ENCODE measurements at regions not wholly inside any gene's neighbourhood (a gene's known extent, or its start where the extent isn't known, plus 50 kb on each side); places are given as distances from the start of the nearest gene placed in this dataset.
"Not testable (repeated sequence)": the region's sequence is repeated elsewhere in the genome, so short reads cannot be mapped to it uniquely, and the experiment has no call there.

GRCh38 chr4:9110700-9111099, 59.5 kb upstream of the FAM90A26 start:
- not testable (repeated sequence) for ATAC-seq; DNase-seq; H3K4me1 Mint-ChIP-seq; H3K27me3 Mint-ChIP-seq; H3K36me3 Mint-ChIP-seq (ENCODE audit: low read depth); H3K27ac Mint-ChIP-seq; H3K4me3 Mint-ChIP-seq; H3K9me3 Mint-ChIP-seq

GRCh38 chr4:9103148-9103524, 67.1 kb upstream of the FAM90A26 start:
- not testable (repeated sequence) for H3K9me3 Mint-ChIP-seq; H3K4me3 Mint-ChIP-seq; DNase-seq; H3K36me3 Mint-ChIP-seq (ENCODE audit: low read depth); H3K4me1 Mint-ChIP-seq; ATAC-seq; H3K27ac Mint-ChIP-seq; H3K27me3 Mint-ChIP-seq

GRCh38 chr4:9102471-9103147, 67.6 kb upstream of the FAM90A26 start:
- H3K9me3 Mint-ChIP-seq; H3K36me3 Mint-ChIP-seq (ENCODE audit: low read depth): not testable (repeated sequence)

GRCh38 chr4:9096330-9096729, 73.9 kb upstream of the FAM90A26 start:
- H3K27ac Mint-ChIP-seq = not testable (repeated sequence)

More at GRCh38 chr4:9102471-9103147, 67.6 kb upstream of the FAM90A26 start:
- not testable (repeated sequence) for H3K27ac Mint-ChIP-seq, DNase-seq, H3K27me3 Mint-ChIP-seq, H3K4me1 Mint-ChIP-seq, ATAC-seq, H3K4me3 Mint-ChIP-seq

DNA sequence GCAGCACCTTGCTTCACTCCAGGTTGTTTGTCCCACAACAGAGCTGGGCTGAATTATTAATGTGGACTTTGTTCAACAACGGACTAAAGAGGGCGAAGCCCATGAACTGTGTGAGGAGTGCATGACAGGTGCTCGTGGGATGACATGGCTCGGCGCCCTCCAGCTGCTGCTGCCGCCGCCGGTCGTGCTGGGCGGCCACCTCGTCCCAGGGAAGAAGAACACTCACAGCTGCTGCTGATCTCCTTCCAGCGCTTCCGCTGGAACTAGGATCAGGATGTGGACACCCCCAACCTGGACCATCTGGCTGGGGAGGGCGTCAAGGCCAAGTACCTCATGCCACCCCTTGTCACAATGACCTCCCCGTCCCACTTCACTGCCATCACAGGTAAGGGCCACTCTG, 91.4 kb upstream of the FAM90A26 start:
- DNase-seq = not testable (repeated sequence)

More at GRCh38 chr4:9096330-9096729, 73.9 kb upstream of the FAM90A26 start:
- ATAC-seq; H3K4me1 Mint-ChIP-seq; H3K4me3 Mint-ChIP-seq; H3K36me3 Mint-ChIP-seq (ENCODE audit: low read depth); DNase-seq; H3K27me3 Mint-ChIP-seq: not testable (repeated sequence)
- peaks cover 33% of the 10 kb centered on the region for H3K9me3 Mint-ChIP-seq

DNA sequence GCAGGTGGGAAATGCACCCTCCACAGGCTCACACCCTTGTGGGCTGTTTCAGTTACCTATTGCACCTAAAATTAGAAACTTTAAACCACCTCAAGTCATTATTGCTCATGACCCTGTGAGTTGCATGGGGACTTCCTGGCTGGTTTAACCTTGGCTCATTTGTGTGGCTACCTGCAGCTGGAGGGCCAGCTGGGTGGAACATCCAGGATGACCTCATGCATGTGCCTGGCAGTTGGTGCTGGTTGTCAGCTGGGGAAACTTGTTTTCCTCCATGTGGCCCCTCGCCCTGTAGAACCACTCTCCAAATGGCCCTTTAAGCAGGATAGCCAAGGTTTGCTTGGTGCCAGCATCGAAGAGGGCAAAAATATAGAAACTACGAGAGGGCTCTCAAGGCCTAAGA, 93.2 kb upstream of the FAM90A26 start:
- not testable (repeated sequence) for H3K27me3 Mint-ChIP-seq; H3K36me3 Mint-ChIP-seq (ENCODE audit: low read depth); H3K4me3 Mint-ChIP-seq; H3K27ac Mint-ChIP-seq; DNase-seq; H3K4me1 Mint-ChIP-seq; ATAC-seq; H3K9me3 Mint-ChIP-seq

More for the DNA sequence above, 91.4 kb upstream of the FAM90A26 start:
- not testable (repeated sequence) for ATAC-seq; H3K36me3 Mint-ChIP-seq (ENCODE audit: low read depth); H3K27me3 Mint-ChIP-seq; H3K9me3 Mint-ChIP-seq; H3K4me3 Mint-ChIP-seq; H3K4me1 Mint-ChIP-seq; H3K27ac Mint-ChIP-seq

- not testable (repeated sequence) for ATAC-seq; H3K4me3 Mint-ChIP-seq; H3K4me1 Mint-ChIP-seq; H3K9me3 Mint-ChIP-seq; DNase-seq; H3K27me3 Mint-ChIP-seq; H3K36me3 Mint-ChIP-seq (ENCODE audit: low read depth); H3K27ac Mint-ChIP-seq
These were observed 93.7 kb upstream of the FAM90A26 start for GRCh38 chr4:9076486-9076885.

- ATAC-seq; H3K27ac Mint-ChIP-seq; H3K9me3 Mint-ChIP-seq; H3K4me1 Mint-ChIP-seq; H3K36me3 Mint-ChIP-seq (ENCODE audit: low read depth); DNase-seq; H3K27me3 Mint-ChIP-seq; H3K4me3 Mint-ChIP-seq: not testable (repeated sequence)
These were observed 96.8 kb upstream of the FAM90A26 start for GRCh38 chr4:9073371-9073770.

- H3K27ac Mint-ChIP-seq; DNase-seq; ATAC-seq; H3K4me1 Mint-ChIP-seq; H3K9me3 Mint-ChIP-seq; H3K27me3 Mint-ChIP-seq; H3K4me3 Mint-ChIP-seq; H3K36me3 Mint-ChIP-seq (ENCODE audit: low read depth): not testable (repeated sequence)
These were observed 97.5 kb upstream of the FAM90A26 start for GRCh38 chr4:9072521-9073220.

GRCh38 chr4:9067923-9068322, 102.3 kb upstream of the FAM90A26 start:
- H3K27me3 Mint-ChIP-seq; H3K27ac Mint-ChIP-seq; H3K4me1 Mint-ChIP-seq; DNase-seq; H3K4me3 Mint-ChIP-seq; ATAC-seq; H3K36me3 Mint-ChIP-seq (ENCODE audit: low read depth): not testable (repeated sequence)
- peaks cover 26% of the 10 kb centered on the region for H3K9me3 Mint-ChIP-seq

DNA sequence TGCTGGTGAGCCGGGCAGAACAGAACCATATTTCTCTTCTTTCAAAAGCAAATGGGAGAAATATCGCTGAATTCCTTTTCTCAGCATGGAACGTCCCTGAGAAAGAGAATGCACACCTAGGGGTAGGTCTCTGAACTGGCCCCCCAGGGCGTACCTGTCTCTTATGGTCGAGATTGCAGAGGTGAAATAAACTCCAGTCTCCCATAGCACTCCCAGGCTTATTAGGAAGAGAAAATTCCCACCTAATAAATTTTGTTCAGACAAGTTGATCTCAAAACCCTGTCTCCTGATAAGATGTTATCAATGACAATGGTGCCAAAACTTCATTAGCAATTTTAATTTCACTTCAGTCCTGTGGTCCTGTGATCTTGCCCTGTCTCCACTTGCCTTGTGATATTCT, 106.6 kb upstream of the FAM90A26 start:
- not testable (repeated sequence) for H3K27me3 Mint-ChIP-seq, H3K27ac Mint-ChIP-seq, H3K4me3 Mint-ChIP-seq, ATAC-seq, DNase-seq, H3K4me1 Mint-ChIP-seq
- Mint-ChIP-seq H3K9me3 (peaks cover 29% of the 10 kb centered on the region), H3K36me3 (ENCODE audit: low read depth) (peaks cover 13% of the 10 kb centered on the region)

GRCh38 chr4:9024866-9025265, 145.3 kb upstream of the FAM90A26 start:
- not testable (repeated sequence) for ATAC-seq; H3K9me3 Mint-ChIP-seq; H3K4me3 Mint-ChIP-seq; H3K4me1 Mint-ChIP-seq; H3K36me3 Mint-ChIP-seq (ENCODE audit: low read depth); H3K27ac Mint-ChIP-seq; DNase-seq
- peaks cover 11% of the 10 kb centered on the region for H3K27me3 Mint-ChIP-seq

- not testable (repeated sequence) for H3K4me3 Mint-ChIP-seq; H3K36me3 Mint-ChIP-seq (ENCODE audit: low read depth); DNase-seq; H3K27ac Mint-ChIP-seq; H3K27me3 Mint-ChIP-seq; ATAC-seq; H3K9me3 Mint-ChIP-seq; H3K4me1 Mint-ChIP-seq
These were observed 138.2 kb upstream of the HMX1 start for GRCh38 chr4:9009792-9010191.

GRCh38 chr4:9008407-9008806, 136.8 kb upstream of the HMX1 start:
- ATAC-seq; DNase-seq; H3K4me3 Mint-ChIP-seq; H3K36me3 Mint-ChIP-seq (ENCODE audit: low read depth); H3K27ac Mint-ChIP-seq; H3K27me3 Mint-ChIP-seq; H3K4me1 Mint-ChIP-seq; H3K9me3 Mint-ChIP-seq: not testable (repeated sequence)

GRCh38 chr4:9001153-9001552, 129.5 kb upstream of the HMX1 start:
- peaks cover 20% of the 10 kb centered on the region for H3K27me3 Mint-ChIP-seq
- not testable (repeated sequence) for H3K9me3 Mint-ChIP-seq; DNase-seq; H3K27ac Mint-ChIP-seq; ATAC-seq; H3K36me3 Mint-ChIP-seq (ENCODE audit: low read depth); H3K4me3 Mint-ChIP-seq; H3K4me1 Mint-ChIP-seq
